ENCODE measurements at regions not wholly inside any gene's neighbourhood (a gene's known extent, or its start where the extent isn't known, plus 50 kb on each side); places are given as distances from the start of the nearest gene placed in this dataset.

GRCh38 chr6:33908025-33908424 is 104.2 kb upstream of the MLN start:
- no peak overlapping the region for H3K4me3 ChIP-seq (ENCODE audit: control insufficient read depth, low read depth, low read length)
- no peak for DNase-seq (ENCODE audit: low read depth)
- TF ChIP-seq CTCF (conservative IDR thresholded peaks at IDR 0.05; ENCODE audit: control insufficient read depth, insufficient read depth, low read depth, low read length) = no peak

DNA sequence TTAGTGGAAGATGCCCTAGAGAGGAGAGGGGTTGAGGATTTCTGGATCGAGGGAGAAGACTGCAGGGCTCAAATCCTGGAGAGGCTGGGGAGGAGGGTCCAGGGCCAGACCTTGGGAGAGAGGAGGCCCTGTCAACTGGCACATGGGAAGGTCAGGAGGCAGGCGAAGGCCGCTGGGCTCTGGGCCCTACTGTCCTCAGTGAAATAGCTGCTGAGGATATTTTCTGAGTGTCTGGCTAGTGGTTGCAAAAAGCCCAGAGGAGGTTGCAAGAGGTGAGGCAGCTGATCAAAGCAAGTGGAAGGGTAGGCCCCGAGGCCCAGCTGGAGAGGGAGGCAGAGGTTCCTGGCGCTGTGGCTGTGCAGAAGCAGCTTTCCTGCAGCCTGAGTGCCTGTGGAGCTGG is 103.4 kb upstream of the MLN start:
- no peak for TF ChIP-seq CTCF (conservative IDR thresholded peaks at IDR 0.05; ENCODE audit: control insufficient read depth, insufficient read depth, low read depth, low read length)
- H3K4me3 ChIP-seq (ENCODE audit: control insufficient read depth, low read depth, low read length) = no peak overlapping the region
- no peak for DNase-seq (ENCODE audit: low read depth)

GRCh38 chr6:33906439-33906838 is 102.6 kb upstream of the MLN start:
- no peak for TF ChIP-seq CTCF (conservative IDR thresholded peaks at IDR 0.05; ENCODE audit: control insufficient read depth, insufficient read depth, low read depth, low read length)
- DNase-seq (ENCODE audit: low read depth) = no peak

DNA sequence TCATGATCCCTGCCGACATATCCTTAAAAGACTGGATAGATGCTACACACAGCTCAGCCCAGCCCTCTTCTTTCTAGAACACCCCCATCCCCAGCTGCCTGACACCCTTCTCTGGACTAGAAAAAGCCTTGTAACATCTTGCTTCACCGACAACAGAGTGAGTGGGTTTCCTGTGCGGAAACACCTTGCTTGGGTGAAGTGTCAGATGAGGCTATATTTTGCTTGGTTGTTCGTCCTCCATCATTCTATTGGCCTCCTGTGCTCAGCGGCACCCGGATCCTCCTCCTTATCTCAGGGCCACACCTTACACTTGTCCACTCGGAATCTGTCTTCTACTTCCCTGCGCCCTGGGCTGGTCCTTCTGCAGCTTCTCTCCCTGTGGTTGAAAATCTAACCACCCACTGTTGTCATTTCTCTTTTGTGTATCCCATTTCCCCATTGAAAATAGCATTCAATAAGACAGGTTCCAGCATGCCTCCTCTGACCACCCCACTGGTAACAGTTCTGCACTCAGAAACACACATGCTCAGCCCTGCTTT is 101.3 kb upstream of the MLN start:
- no peak for TF ChIP-seq CTCF (conservative IDR thresholded peaks at IDR 0.05; ENCODE audit: control insufficient read depth, insufficient read depth, low read depth, low read length)
- no peak overlapping the region for H3K4me3 ChIP-seq (ENCODE audit: control insufficient read depth, low read depth, low read length)
- DNase-seq (ENCODE audit: low read depth) = no peak

More at GRCh38 chr6:33906439-33906838, 102.6 kb upstream of the MLN start:
- no peak overlapping the region for H3K4me3 ChIP-seq (ENCODE audit: control insufficient read depth, low read depth, low read length)

- no peak for TF ChIP-seq CTCF (conservative IDR thresholded peaks at IDR 0.05; ENCODE audit: control insufficient read depth, insufficient read depth, low read depth, low read length)
- no peak for DNase-seq (ENCODE audit: low read depth)
- H3K4me3 ChIP-seq (ENCODE audit: control insufficient read depth, low read depth, low read length) = no peak overlapping the region
These were observed 100.9 kb upstream of the MLN start for GRCh38 chr6:33904747-33905065.

- no peak overlapping the region for H3K4me3 ChIP-seq (ENCODE audit: control insufficient read depth, low read depth, low read length)
- TF ChIP-seq CTCF (conservative IDR thresholded peaks at IDR 0.05; ENCODE audit: control insufficient read depth, insufficient read depth, low read depth, low read length) = no peak
- no peak for DNase-seq (ENCODE audit: low read depth)
These were observed 100.4 kb upstream of the MLN start for GRCh38 chr6:33904050-33904746.

All from fibroblast of mammary gland (primary cell).